8988T (cell line): ENCODE measurements at regions not wholly inside any gene's neighbourhood (a gene's known extent, or its start where the extent isn't known, plus 50 kb on each side); places are given as distances from the start of the nearest gene placed in this dataset.

ENCODE experiments used
- DNase-seq: peaks from one replicate; pipeline ENCODE4 v3.0.0; 2011

DNA sequence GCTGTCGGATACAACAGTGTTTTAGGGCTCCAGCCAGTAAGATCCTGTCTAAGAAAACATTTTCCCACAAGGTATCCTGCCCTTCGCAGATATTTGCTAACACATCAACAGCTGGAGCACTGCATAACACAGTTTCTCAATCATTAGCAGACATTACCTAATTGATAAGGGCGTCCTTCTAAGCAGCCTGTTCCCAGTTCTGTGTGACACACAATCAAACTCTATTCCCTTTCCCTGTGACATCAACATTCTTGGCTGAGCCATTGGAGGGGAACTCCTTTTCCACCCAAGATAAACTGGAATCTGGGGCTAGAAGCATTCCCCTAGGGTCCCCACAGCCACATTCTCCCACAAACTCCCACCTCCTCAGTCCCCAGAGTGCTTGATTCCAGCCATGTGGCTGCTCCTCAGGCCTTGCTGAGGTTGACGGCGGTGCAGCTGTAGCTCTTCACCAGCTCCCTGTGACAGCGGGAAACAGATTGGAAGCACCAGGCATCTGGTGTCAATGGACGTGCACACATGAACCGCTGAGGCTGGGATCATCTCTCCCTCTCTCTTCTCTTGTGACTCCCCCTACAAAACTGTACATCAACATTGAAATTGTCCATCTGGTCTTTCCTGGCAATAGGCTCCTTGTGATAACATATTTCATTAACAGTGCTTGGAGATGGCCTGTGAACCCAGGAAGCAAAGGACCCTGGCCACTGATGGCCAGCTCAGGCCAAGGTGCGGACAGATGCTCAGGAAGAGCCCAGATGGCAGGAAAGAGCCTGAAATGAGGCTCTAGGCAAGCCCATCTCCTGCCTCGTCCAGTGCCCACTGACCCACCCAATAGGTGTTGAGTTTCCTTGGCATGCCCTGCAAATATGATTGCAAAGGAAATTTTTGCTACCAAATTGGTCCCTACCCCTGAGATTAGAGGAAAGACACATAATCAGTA lies 131.1 kb upstream of the TBX20 start:
- DNase-seq: no peak

DNA sequence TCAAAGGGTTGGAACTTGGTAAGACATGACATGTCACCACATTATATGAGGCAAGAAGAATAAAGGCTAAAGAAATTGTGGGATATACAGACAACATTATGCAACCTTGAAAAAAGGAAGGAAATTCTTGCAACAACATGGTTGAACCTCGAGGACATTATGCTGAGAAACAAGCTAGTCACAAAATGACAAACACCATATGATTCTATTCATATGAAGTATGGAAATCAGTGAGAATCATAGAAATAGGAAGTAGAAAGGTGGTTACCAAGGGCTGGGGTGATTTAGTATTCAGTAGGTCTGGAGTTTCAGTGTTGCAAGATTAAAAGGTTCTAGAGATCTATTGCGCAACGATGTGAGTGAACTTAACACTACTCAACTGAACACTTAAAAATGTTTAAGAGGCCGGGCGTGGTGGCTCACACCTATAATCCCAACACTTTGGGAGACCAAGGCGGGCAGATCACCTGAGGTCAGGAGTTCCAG lies 126.9 kb upstream of the TBX20 start:
- DNase-seq: no peak

DNA sequence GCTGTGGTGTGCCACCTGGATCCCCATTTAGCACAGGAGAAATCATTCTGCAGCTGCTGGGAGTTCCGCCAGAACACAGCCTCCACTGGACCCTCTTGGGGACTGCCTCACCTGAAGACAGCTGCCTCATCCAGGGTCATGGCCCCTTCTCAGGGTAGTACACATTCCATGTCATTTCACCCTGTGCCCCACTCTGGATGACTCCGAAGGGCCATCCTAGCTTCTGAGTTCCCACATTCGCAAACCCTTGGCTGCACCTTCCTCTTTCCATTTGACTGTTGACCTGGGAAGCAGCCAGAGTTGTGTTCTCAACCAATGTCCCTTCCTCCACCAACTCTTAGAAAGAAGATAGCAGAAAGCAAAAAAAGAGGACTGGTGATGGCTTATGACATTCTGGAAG lies 125.6 kb upstream of the TBX20 start:
- DNase-seq: no peak

DNA sequence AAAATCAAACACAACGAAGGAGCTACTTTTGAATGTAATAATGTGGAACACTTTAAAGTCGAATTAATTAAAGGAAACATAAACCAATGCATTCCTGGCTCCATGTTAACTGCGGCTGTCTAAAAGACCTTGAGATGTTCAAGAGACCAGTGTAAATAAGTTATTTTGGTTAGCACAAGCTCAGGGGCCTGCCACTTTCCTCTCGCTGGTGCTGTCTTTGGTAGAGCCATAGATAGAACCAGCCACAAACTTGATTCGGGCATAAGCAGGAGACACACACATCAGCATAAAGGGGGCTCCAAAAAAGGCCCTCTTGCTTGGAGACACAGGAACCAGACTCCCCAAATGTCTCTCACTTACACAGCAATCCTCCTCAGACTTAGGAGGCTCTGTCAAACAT lies 121.6 kb upstream of the TBX20 start:
- DNase-seq: no peak

DNA sequence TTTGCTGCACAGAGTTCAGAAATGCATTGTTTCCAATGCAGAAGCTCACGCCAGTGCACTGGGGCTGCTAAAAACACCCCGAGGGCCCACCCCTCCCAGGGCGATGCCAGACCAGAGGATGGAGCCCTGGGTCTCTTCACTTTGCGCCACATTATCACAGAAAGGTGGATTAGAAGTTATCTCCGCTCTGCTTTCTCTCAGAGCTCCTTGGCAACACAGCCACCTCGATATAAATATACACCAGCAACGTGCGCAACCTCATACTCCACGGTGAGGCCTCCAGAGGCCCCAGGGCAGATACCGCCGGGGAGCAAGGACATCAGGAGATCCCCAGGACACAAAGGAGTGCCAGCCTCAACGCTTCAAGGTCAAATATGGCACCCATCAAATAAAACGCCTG lies 121.0 kb upstream of the TBX20 start:
- no peak for DNase-seq

DNA sequence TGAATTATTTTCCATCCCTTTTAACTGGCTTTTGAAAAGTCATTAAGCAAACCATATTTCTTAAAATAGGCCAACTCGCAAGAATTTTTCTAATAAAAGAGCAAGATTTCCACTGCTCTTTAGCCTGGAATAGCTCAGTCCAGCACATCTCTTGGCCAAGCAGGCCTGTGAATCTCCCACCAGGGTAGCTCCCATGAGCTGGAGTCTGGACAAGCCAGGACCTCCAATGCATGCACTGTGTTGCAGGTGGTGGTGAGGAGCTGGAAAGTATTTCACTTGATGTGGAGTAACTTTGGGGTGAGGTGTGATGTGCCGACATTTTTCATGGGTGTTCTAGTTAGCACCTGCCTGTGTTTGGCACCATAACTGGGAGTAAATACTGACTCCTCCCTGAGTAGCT lies 117.3 kb upstream of the TBX20 start:
- DNase-seq: no peak

DNA sequence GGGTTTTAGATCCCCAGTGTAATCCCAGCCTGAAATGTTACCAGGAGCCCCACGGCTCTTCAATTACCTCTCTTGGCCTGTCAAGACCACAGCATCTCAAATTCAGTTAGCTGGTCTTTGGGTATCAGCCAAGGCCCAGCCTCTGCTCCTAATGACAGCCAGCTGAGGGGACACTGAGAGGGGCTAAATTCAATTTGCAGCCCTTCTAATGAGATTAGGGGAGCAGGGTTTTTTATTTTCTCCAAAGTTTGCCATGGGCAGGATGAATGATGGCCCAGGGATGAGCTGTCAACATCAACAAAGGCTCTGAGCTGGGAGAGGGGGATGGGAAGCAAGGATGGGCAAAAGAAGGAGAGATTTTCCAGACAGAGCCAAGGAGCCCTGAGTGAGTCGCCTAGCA lies 116.8 kb upstream of the TBX20 start:
- no peak for DNase-seq

DNA sequence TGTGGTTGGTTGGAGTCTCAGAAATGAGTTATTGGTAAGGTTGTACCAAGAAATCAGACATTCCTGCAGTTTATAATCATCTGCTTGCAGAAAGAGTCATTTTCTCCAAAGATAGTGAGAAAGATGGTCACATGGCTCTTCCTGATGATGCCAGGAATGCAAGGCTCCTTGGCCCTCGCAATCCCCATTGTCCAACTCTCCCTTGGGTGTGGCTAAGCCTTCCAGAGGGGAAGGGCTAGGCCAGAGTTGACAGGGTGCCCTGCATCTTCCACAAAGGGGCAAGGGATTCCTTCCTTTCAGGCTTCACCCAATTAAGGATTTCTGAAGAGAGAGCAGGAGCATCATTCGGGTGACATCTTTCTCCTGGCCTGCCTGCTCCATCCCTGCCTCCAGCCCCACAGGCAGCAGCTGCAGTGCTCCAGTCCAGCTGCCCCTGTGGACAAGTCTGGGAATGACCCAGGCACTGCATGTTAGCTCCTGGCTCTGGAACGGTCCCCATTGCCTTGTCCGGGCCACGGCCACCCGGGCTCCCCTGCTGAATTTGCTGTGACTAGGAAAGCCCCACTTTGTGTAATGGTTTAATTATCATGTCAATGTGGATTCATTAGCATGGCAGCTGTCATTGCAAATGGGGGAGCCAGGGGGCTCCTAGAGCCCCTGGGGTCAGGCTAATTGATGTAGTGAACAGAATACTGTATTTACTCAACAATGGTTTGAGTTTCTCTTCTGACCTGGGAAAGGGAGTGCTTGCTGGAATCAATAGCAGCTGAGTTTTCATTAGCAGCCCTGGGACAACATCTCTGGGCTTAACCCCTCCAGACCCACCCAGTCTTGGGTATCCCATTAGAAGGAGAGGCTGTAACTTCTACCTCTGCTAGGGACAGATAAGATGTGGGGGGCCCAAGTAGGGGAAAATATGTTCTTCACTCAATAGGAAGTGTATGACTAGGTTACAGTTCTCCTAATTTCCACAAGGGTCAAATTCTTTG lies 112.6 kb upstream of the TBX20 start:
- DNase-seq: no peak

DNA sequence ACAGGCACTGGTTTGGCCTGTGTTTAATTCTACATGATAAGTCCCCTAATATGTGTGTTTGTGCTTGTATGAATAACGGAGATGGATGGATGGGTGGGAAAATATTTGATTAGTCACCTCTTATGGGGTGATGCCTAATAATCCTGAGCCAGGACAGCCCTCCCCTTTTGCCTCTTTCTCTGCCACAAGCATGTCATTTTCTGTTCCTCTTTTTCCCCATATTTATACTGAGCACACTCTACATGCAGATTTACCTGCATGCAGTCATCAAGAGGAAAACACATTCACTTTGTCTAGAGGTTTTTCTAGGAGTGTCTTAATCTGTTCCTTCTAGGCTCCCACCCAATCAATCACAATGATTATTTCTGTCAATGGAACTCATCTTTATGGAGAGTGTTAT lies 111.6 kb upstream of the TBX20 start:
- no peak for DNase-seq

DNA sequence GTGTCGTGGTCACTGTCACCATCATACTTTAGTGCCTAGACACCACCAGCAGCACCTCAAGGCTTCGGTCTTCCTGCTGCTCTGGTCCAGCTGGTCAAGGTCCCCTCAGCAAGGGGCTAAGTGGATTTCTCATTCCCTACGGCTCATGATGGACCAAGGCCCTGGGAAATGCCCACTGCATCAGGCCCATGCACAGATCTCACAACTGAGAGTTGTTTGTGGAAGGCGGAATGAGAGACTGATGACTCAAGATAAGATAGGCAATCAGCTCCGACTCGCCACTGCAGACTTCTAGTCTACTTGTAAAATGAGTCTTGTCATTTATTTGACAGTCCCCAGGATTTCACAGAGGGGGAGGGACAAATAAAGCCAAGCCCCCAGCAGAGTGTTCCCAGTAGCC lies 108.4 kb upstream of the TBX20 start:
- DNase-seq: no peak

DNA sequence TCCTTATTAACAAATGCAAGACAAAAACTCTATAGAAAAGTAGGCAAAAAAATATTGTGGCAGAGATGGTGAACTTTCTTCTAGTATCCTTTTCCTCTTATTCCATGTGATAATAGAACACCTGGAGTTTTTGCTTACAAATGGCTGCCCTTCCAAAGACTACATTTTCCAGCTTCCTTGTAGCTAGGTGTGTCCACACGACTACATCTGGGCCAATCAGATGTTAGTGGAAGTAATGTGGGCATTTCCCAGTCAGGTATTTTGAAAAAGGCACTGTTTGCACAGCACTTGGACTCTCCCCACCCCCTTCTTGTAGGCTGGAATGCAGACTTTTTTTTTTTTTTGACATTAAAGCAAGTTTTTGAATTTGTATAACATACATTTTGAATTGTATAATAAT lies 105.5 kb upstream of the TBX20 start:
- no peak for DNase-seq

DNA sequence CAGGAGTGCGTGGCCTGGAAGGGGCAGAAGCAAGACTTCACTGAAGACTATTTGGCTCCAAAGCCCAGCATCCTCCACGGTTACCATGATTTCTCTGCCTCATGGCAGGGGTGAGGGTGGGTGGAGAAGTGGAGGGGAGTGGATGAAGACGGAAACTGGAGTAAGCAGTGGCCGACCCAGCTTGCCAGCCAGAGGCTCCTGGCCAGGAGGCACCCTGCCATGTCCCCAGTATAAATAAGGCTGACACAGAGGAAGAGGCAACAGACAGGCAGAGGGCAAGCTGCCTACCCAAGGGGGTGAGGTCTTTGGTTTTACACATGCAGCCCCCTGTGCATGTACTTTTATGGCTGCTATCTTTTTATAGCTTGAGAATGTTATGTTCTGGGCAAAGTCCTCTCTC lies 102.6 kb upstream of the TBX20 start:
- DNase-seq: no peak

DNA sequence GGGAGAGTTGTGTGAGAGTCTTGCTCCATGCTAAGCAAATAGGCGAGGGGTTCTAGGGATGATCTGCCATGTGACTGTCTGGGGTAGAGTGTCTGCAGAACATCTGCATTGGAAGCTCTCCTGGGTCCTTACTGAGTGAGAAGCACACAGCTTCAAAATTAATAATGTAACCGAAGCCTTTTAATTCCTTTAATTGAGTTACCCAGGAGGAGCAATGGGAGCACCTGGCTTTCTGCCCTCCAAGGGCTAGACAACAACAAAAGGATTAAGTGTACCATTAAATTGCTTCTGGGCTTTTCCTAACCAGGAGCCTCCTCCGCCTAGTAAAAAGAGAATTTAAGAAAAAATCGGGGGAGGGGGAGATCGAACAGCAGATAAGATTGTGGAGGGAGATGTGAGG lies 102.0 kb upstream of the TBX20 start:
- DNase-seq: no peak

DNA sequence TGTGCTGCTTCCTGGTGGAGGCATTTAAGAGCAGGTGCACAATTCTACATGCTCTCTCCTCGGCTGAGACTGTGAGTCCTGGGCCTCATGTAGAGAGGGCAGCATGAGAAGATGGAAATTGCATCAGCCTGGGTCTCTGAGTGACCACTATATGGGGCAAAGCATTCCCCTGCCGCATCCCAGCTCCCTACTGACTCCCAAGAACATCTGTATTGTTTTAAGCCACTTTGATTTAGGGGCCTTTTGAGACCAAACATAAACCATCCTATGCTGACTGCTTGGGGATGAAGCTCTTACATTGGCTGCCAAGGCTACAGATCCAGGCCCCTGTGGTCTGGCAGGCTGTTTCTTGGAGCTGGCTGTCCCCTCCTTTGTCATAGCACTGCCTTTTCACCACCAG lies 101.3 kb upstream of the TBX20 start:
- no peak for DNase-seq

DNA sequence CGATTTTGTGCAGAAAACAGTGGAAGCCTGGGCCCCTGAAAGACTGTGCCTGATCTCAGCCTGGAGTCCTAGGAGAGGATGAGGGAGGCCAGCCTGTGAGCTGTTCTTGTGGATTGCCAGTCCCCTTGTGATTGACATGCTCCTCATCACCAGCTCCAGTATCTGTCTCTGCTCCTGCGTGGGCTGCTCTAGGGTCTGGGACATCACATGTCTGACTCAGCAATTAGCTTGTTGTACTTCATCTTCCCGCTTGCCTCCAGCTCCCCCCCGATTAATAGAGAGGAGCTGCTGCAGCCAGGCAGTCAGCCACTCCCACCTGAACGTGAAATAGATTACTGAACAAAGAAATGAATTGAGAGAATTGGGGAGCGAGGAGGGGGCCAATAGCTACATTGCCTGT lies 99.6 kb upstream of the TBX20 start:
- DNase-seq: no peak

DNA sequence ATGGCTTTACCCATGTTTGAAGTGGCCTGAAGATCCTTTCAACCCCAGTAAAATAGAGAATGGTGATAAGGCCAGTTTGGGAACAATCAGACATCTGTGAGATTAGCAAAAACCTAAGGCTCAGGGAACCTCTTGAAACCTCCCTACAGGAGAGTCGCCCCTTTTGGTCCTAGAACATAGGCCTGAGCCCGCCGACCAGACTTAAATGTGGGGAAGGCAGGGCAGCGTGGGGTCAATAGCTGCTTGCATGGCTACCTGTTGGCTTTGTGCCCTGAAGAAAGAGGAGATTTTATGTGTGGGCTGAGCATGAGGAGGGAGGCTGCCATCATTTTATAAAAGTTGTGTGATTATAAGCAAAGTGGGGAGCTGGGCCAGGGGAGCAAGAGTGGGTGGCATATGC lies 97.6 kb upstream of the TBX20 start:
- DNase-seq: no peak

DNA sequence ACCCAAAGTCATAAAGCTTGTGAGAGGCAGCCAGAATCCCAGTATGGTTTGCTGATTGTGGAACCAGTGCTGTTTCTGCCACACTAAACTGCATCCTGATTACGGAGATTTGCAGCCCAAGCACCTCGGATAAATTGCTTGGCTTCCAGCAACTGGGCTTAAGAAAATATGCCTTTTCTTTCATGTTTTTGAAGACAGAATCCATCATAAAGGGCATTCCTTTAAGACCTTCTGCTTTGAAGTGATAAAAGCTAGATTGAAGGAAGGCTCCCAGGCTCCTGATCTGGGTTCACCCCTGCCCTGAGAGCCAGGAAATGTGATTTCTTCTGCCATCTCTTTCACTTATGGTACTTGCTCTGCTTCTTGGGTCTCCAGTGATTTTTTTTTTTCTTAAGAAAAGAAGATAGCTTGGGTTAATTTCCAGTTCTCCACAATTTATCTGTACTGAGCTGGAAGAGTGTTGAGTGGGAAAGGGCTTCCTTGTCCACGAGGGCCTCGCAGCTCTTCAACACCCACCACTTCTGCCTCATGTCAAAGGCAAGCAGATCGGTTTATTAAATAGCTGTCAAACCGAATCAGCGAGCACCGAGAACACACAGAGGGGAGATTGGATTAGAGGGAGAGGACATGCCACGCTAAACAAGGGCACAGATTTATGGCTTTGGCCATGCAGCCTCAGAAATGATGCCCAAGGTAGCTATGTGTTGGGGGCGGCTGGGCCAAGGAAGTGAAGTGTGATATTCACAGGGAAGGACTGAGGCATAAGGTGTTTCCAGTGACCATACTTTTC lies 94.9 kb upstream of the TBX20 start:
- DNase-seq: no peak

DNA sequence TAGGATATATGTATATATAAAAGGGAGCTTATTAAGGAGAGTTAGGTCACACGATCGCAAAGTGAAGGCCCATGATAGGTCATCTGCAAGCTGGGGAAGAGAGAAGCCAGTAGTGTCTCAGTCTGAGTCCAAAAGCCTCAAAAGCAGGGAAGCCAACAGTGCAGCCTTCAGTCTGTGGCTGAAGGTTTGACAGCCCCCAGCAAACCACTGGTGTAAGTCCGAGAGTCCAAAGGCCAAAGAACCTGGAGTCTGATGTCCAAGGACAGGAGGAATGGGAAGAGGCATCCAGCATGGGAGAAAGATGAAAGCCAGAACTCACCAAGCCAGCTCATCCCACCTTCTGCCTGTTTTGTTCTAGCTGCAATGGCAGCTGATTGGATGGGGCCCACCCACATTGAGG lies 88.9 kb upstream of the TBX20 start:
- no peak for DNase-seq

DNA sequence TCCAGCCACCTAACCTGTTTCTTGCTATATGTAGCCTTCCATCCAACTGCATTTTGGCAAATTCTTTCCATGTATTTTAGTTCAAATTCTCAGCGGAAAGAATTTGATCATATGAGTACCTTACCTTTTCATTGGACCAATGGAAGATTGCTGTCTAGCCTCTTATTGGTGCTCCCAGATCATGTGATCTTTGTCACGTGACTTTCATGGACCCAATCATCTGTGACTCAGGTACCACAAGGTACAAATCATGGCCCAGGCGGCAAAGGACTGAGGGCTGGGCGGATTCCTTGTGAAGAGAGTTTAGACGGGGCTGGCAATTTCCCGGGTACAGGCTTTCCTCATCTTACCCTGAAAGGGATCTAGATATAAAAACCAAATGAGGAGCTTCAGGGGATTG lies 85.9 kb upstream of the TBX20 start:
- no peak for DNase-seq

DNA sequence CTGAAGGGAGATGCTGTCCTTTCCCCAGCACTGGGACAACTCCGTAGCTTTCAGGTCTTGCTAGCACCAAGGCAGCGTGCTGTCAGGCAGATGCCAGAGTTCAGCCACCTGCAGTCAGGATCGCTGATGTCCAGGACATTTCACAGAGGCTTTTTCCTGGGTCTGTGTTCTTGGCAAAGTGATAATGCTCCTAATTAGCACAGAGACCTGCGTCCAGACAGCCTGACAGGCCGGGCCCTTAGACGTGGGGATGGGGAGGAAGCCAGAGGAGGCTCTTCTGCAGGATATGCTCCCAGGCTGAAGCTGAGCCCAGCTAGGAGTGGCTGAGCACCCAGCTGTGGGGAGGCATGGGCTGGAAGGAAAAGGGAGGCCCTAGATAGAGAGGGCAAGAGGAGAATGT lies 82.5 kb upstream of the TBX20 start:
- DNase-seq: no peak

DNA sequence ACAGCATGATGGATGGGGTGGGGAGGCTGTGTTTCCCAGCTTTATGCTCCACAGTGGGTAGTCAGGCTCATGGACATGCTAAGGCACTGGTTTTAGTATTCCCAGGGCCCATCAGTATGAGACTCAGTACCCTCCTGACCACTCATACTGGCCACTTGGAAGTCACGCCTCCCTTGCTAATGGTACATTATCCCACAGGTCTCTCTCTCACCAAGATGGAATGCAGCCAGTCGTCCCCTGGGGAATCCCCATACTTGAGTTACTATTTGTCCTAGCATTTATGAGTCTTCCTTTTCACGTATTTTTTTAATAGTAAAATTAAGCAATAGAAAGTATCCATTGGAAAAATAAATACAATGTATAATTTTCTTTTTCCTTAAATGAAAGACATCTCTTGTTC lies 80.6 kb upstream of the TBX20 start:
- DNase-seq: no peak

DNA sequence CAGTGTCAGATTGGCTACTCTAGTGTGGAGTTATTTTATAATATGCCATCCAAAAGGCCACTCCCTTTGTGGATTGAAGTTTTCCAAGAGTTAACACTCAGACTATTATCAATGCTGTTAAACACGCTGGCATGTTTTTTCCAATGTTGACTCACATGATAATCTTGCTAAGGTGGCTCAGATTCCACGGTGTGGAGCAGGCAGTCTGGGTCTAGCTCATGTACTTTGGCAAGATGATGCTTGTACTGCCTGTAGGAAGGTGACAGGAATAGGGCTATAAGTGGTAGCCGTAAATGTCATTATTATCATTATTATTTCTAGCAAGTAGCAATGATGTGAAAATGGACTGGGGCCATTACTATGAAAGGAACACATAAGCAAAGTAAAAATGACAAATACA lies 79.4 kb upstream of the TBX20 start:
- DNase-seq: no peak
